Ecto neural progenitor cell (in vitro differentiated cells): ENCODE measurements at regions not wholly inside any gene's neighbourhood (a gene's known extent, or its start where the extent isn't known, plus 50 kb on each side); places are given as distances from the start of the nearest gene placed in this dataset.

Source experiments
- DNase-seq: peaks from one replicate; pipeline ENCODE4 v3.0.0-alpha.2; 2018; ENCODE audit warnings: low spot score

DNA sequence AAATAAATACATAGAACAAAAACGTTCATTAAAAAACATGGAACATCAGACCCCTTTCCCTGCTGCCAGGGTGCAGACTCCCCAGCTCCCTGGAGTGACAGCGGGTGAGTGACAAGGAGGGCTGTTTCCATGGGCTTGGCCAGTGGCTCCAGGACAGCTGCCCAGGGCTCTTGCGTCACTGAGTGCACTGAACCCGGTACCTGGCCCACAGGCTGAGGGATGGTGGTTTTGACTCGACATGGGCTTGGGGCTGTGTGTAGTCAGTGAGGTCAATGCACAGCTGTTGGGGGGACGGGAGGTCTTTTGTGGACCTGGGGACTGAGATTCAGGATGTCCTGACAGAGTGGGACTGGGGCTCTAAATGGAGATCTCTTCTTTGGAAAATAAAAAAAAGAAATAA, 142.1 kb upstream of the B3GAT1 start:
- peak; percentile 22 for DNase-seq

- DNase-seq, result no peak
These were observed 140.7 kb upstream of the B3GAT1 start for GRCh38 chr11:134552749-134553148.

DNA sequence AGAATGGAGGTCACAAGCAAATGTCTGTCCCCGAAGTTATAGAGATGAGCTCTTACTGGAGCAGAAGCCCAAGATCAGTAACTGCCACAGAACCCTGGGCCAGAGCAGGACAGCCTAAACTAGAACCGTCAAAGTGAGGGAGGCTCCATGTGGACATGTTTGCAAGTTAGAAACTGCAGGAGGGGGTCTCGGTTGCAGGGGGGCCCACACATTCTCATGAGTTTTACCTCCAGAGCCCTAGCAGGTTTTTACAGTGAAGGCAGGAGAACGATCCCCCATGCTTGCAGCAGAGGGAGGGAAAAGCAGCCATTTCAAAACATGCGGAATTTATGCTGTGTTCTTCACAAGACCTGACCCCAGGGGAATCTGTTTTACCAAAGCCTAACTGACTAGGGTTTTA, 133.5 kb upstream of the B3GAT1 start:
- DNase-seq, result no peak

DNA sequence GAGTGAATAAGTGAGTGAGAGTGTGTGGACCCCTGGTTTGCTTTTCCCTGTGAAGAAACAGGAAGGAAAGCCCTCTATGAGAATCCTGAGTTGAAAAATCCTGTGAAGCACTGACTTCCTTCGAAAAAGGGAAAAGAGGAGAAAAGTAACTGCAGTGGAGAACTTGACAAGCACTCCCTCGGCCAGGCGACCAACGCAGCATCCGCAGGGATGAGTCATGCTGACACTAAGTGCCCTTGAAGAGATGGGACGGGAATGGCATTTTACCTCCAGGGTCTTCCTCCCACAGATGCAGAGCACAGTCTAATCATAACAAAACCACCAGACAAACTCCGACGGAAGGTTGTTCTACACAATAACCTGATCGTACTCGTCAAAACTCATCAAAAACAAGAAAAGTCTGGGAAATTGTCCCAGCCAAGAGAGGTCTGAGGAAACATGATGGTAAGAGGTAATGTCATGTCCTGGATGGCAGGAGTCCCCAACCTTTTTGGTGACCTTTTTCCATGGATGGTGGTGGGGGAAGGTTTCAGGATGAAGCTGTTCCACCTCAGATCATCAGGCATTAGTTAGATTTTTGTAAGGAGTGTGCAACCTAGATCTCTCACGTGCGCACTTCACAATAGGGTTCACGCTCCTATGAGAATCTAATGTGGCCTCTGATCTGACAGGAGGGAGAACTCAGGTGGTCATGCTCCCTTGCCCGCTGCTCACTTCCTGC, 132.2 kb upstream of the B3GAT1 start:
- DNase-seq, result peak; percentile 41

GRCh38 chr11:134543645-134544044, 131.6 kb upstream of the B3GAT1 start:
- DNase-seq, result peak; percentile 16

- peak; percentile 36 for DNase-seq
These were observed 131.2 kb upstream of the B3GAT1 start for GRCh38 chr11:134543241-134543640.

- DNase-seq, result peak; percentile 39
These were observed 130.5 kb upstream of the B3GAT1 start for GRCh38 chr11:134542401-134543165.

GRCh38 chr11:134541951-134542350, 129.9 kb upstream of the B3GAT1 start:
- peak; percentile 12 for DNase-seq

- no peak for DNase-seq
These were observed 129.3 kb upstream of the B3GAT1 start for GRCh38 chr11:134541355-134541754.

DNA sequence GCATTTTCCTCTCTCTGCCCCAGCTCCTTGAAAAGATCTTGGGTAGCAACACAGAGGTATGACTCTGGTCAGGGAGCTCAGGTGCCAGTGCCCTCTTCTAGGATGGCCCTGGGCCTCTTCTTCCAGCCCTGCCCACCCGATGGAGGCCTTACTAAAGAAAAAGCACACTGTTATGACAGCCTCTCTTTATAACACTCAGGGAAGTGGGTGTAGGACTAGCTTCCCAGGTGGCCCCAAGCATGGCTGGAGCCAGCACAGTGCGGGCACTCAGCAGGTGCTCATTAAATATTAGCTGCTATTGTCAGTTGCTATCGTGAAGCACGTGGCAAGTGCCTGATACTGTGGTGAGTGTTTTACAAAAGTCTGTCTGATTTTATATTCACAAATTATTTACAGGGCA, 127.2 kb upstream of the B3GAT1 start:
- DNase-seq, result no peak

- no peak for DNase-seq
These were observed 126.7 kb upstream of the B3GAT1 start for GRCh38 chr11:134538742-134539141.

- DNase-seq, result no peak
These were observed 125.9 kb upstream of the B3GAT1 start for GRCh38 chr11:134537941-134538340.

DNA sequence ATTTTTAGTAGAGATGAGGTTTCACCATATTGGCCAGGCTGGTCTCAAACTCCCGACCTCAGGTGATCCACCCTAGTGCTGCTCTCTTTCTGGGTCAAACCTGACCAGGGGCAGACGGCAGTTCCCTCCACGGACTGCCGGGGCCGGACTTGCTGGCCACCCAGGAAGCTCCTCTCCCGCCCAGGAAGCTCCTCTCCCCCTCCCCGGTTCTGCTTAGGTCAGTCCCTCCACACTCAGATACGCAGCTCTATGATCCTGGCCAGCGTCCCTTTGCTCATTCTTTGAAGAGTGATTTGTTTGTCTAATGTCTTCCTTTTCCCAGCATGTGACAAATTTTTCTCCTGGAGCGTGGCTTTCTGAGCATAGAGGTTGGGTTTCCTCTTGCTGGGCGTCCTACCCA, 125.3 kb upstream of the B3GAT1 start:
- no peak for DNase-seq

DNA sequence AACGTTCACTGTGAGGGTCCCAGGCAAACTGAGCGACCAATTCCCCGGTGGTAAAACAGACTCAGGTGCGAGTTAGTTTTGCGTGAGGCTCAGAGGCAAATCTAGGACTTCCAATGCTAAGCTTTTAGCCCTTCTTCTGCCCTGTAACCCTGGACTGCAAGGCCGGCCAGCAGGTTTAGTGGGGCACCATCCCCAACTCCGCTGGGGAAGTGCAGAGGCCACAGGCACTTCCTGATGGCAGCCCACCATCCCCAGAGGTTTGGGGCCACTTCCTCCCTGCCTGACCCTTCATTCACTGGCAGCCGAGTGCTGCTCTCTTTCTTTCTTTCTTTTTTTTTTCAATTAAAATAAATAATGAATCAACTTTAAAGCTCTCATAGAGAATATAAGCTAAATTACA, 124.6 kb upstream of the B3GAT1 start:
- DNase-seq, result no peak

GRCh38 chr11:134536219-134536618, 124.2 kb upstream of the B3GAT1 start:
- DNase-seq, result no peak

DNA sequence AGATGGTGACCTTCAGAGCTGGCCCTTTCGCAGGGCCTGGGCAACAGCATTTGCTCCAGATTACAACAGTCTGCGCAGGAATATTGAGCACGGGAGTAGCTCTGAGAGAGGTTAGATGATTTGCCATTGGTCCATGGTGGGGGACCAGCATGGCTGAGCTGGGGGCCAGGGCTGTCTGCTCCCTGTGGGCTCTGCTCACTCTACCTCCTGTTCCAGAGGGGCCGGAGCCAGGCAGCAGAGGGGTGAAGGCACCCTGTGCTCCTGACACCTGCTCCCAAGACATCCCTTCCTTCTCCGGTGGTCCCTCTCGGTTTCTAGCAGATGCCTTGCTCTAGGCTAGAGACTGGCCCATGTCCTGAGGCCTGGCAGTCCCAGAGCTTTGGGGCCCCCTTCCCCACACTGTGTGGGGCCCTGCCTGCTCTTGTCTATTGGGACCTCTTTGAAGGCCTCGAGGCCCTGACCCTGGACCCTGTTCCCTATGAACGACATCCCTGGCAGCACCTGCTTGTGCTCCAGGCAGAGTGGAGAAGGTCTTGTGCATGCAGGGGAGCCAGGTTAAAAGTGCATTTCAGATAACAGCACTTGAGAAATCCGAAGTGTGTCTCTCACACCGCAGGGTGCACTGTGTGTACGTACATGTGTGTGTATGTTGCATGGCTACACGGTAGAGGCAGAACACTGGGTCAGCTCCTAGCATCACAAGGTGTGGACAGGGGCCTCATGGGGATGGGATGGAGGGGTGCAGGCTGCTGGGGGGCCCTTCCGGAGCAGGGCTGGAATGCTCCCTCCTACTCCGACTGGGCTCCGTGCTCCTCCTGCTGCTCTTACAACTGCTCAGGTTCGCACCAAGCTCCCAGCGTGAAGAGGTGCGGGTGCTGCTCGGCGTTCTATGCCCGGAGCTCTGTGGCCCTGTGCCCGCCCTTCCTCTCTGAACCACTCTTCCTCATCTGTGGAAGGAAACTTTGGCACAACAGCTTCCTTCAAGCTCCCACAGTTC, 123.3 kb upstream of the B3GAT1 start:
- no peak for DNase-seq

DNA sequence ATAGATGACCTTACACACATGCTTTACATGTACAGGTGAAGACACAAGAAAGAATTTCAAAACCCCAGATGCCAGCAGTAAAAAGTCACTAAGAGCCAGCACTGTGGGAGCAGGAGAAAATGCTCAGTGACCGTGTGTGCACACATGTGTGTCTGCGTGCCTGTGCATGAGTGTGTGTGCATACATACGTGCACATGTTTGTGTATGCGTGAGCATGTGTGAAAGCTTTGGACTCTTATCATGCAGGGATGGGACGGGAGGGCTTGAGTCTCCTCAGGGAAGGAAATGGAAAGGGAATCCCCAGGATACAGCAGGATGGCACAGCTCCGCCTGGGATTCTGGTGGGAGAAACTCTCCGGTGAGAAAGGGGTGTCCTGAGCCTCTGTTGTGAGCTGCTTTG, 121.5 kb upstream of the B3GAT1 start:
- no peak for DNase-seq

DNA sequence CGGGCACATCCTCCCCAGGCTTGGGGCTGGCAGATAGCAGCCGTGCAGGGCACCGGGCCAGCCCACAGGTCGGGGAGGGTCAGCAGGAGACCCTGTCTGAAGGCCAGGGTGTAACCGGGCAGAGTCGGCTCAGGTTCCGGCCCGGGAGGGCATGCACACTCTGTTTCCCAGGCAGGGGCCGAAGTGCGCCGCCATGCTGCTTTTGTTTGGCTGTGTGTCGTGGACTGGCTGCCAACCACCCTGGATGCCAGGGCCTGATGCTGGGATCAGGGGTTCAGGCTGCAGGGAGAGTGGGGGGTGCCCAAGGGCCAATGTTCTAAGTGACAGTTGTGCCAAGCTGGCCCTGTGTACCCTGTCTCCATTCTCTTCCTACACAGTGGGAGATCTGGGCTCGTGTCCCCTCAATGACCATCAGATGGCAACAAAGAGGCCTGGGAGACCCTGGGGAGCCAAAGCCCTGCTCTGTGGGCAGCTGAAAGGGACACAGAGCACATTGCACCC, 120.9 kb upstream of the B3GAT1 start:
- no peak for DNase-seq

DNA sequence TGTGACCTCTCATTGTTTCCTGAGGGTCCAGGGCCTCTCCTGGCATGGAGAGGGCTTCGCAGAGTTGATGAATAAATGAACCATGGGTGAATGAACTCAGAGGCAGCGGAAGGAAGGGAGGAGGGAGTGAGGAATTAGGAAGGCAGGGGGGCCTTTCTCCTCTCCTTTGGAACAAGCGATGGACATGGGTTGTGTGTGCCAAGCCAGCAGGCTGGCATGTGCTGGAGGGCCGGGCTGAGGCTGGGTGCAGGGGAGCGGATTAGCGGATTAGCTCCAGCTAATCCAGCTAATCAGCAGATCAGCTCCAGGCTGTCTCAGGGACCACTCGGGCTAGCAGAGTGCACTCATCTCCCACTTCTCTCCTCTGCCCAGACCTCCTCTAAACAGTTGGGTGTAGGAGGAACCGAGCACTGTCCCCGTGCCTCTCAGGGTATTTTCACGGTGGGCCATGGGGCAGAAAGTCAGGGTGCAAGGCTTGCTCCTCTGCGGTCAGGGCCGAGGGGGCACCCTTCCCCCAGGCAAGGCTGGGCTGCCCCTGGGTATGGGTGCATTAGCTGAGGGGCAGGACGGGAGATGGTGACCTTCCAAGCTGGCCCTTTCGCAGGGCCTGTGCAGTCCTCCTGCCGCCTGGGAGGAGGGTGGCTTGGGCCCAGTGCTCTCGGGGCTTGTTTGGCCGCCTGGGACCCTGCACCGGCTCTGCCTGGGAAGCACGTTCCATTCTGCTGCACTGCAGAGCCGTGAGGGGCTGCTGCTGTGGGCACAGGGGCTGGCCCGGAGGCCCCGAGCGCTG, 120.3 kb upstream of the B3GAT1 start:
- DNase-seq, result no peak

DNA sequence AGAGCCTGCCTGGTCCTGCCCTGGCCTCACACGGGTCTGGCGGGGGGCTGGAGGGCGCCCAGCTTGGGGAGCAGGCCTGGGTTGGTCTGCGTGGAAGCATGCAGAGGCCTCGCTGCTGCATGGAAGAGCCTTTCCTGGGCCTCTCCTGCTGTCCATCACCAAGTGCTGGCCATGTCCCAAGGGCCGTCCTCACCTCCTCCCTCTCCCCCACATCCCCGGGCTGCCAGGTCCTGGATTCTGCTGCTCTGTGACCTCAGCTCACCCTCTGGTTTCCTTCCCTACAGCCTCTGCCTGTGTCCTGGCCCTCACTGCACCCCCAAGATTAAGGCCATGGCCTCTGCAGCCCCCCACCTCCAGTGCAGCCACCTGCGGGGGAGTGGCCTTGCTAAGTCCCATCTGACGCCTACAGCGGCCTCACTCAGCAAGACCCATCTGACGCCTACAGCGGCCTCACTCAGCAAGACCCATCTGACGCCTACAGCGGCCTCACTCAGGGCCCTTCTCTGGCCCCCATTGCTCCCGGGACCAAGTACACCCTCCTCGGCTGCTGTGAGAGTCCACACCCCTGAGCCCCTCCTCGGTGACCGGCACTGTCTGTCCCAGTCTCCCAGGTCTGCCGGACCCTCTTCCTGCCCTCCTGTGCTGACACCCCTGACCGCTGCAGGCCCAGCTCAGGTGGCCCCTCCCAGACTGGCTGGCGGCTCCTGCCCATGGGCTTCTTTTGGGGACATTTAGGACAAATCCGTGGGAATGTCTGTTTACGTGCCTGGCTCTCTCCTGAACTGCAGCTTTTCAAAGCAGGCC, 119.5 kb upstream of the B3GAT1 start:
- DNase-seq, result peak; percentile 48
